GM12878 (cell line): ENCODE measurements at regions not wholly inside any gene's neighbourhood (a gene's known extent, or its start where the extent isn't known, plus 50 kb on each side); places are given as distances from the start of the nearest gene placed in this dataset.

Source experiments
- ATAC-seq: fragments of 200-7000 bp; cut with Tn5 transposase; 3 replicates; pipeline ENCODE4 v1.9.1; 2020; ENCODE audit warnings: mild to moderate bottlenecking, moderate library complexity
- BruUV-seq: library from RNA; stranded (reverse); fragments of 400-500 nt; replicated peaks from 2 replicates; lab custom pipeline; 2021; lab: Mats Ljungman, UMichigan
- CTCF ChIA-PET: fragments of 300-600 bp; sonication (Branson Sonifier 250); formaldehyde crosslinking; extraction: SDS; loops from one replicate; lab custom pipeline; 2021; ENCODE audit warnings: inconsistent platforms; lab: Yijun Ruan, JAX
- POLR2A ChIA-PET: fragments of 350-600 bp; formaldehyde crosslinking; extraction: SDS; loops from one replicate; lab custom pipeline; 2021; ENCODE audit warnings: inconsistent platforms; lab: Charles Lee
- RAD21 ChIA-PET: fragments of 300-600 bp; sonication (Branson Sonifier 250); formaldehyde crosslinking; loops from one replicate; lab custom pipeline; 2023; ENCODE audit warnings: antibody characterized with exemption; ENCODE audit not compliant: unreplicated experiment; lab: Charles Lee
- SMC1A ChIA-PET: fragments of 300-600 bp; sonication (Branson Sonifier 250); formaldehyde crosslinking; loops from one replicate; lab custom pipeline; 2023; ENCODE audit not compliant: unreplicated experiment, uncharacterized antibody; lab: Charles Lee
- DNase-seq: peaks from one replicate; pipeline ENCODE4 v3.0.0-alpha.2; 2011; ENCODE audit warnings: low read depth, low spot score
- FAIRE-seq: peaks from 3 replicates; lab custom pipeline; 2011; peaks lifted over from hg19 to GRCh38; lab: Jason Lieb, UNC
- H2AFZ ChIP-seq: 2 replicates; pipeline ENCODE4 v1.6.0; 2011; ENCODE audit warnings: low read depth, low read length, control low read depth; ENCODE audit not compliant: control insufficient read depth
- H3K27ac ChIP-seq: 2 replicates; pipeline ENCODE4 v1.5.1; 2011; ENCODE audit warnings: control low read depth; ENCODE audit not compliant: control insufficient read depth, insufficient read depth
- H3K27me3 ChIP-seq, 2 experiments: replicated peaks in 1 of 2; 2 replicates each; pipeline versions ENCODE4 v1.6.0 to v1.6.1; 2011; ENCODE audit warnings: low read length in 1 of 2; ENCODE audit not compliant: control insufficient read depth in 2 of 2, insufficient read depth in 2 of 2
- H3K36me3 ChIP-seq, 2 experiments: 2 replicates each; pipeline ENCODE4 v1.5.1; 2011; ENCODE audit warnings: low read length in 1 of 2; ENCODE audit not compliant: control insufficient read depth in 2 of 2, insufficient read depth in 2 of 2
- H3K4me1 ChIP-seq: 2 replicates; pipeline ENCODE4 v1.6.1; 2011; ENCODE audit warnings: mild to moderate bottlenecking, low read length, moderate library complexity, mixed read lengths; ENCODE audit not compliant: control insufficient read depth, insufficient read depth
- H3K4me2 ChIP-seq: 2 replicates; pipeline ENCODE4 v1.6.0; 2011; ENCODE audit warnings: control low read depth; ENCODE audit not compliant: control insufficient read depth, insufficient read depth
- H3K4me3 ChIP-seq: fragments of 200-600 bp; sonication (generic); 2 replicates; pipeline ENCODE4 v1.5.1; 2016
- H3K79me2 ChIP-seq: 2 replicates; pipeline ENCODE4 v1.6.0; 2011; ENCODE audit warnings: low read length; ENCODE audit not compliant: control insufficient read depth, insufficient read depth
- H3K9ac ChIP-seq: 2 replicates; pipeline ENCODE4 v1.8.0; 2011; ENCODE audit warnings: low read length, control low read depth, mixed read lengths; ENCODE audit not compliant: control insufficient read depth, insufficient read depth
- H3K9me3 ChIP-seq: replicated peaks from 3 replicates; pipeline ENCODE4 v1.5.1; 2011; ENCODE audit warnings: mild to moderate bottlenecking, low read length; ENCODE audit not compliant: control insufficient read depth, insufficient read depth
- H4K20me1 ChIP-seq: 2 replicates; pipeline ENCODE4 v1.6.0; 2011; ENCODE audit not compliant: control insufficient read depth, insufficient read depth
- ASH2L ChIP-seq: fragments of 300-600, 200-600 bp; sonication (generic); IDR thresholded peaks from 2 replicates; pipeline ENCODE4 v1.6.1; 2017; ENCODE audit warnings: low read depth, mild to moderate bottlenecking, borderline replicate concordance
- CHD2 ChIP-seq: IDR thresholded peaks from 2 replicates; pipeline ENCODE4 v1.6.1; 2011; ENCODE audit warnings: low read depth, low read length, improper control_type of control experiment, borderline replicate concordance
- CHD4 ChIP-seq: fragments of 200-600 bp; sonication (generic); IDR thresholded peaks from 2 replicates; pipeline ENCODE4 v1.6.1; 2016; ENCODE audit warnings: mild to moderate bottlenecking
- CTCF ChIP-seq, 3 experiments: IDR thresholded peaks in 2 of 3; conservative IDR thresholded peaks in 1 of 3; 2 replicates each; pipeline ENCODE4 v1.5.1; 2011; ENCODE audit warnings: low read depth in 3 of 3, low read length in 3 of 3, mild to moderate bottlenecking in 3 of 3, control low read depth in 2 of 3, moderate library complexity in 2 of 3, inconsistent platforms in 1 of 3, mixed read lengths in 1 of 3; ENCODE audit not compliant: control insufficient read depth in 2 of 3, insufficient read depth in 1 of 3; ENCODE audit errors: extremely low read depth in 1 of 3
- EED ChIP-seq: sonication (generic); IDR thresholded peaks from 2 replicates; pipeline ENCODE4 v1.6.1; 2016; ENCODE audit warnings: antibody characterized with exemption, low read depth
- FOXK2 ChIP-seq: fragments of 450-650 bp; IDR thresholded peaks from 2 replicates; pipeline ENCODE4 v1.6.1; 2017; ENCODE audit warnings: mild to moderate bottlenecking, moderate library complexity
- GATAD2B ChIP-seq: fragments of 450-650 bp; conservative IDR thresholded peaks from 2 replicates; pipeline ENCODE4 v1.6.1; 2017; ENCODE audit warnings: low read depth, mild to moderate bottlenecking, moderate library complexity
- IKZF2 ChIP-seq, 2 experiments: fragments of 450-650 bp; IDR thresholded peaks; 2 replicates each; pipeline ENCODE4 v1.6.1; 2017; ENCODE audit warnings: mild to moderate bottlenecking in 2 of 2, moderate library complexity in 2 of 2
- MAX ChIP-seq: IDR thresholded peaks from 2 replicates; pipeline ENCODE4 v1.6.1; 2012; ENCODE audit warnings: low read depth, low read length, improper control_type of control experiment
- MYC ChIP-seq: IDR thresholded peaks from 2 replicates; pipeline ENCODE4 v1.6.1; 2011; ENCODE audit warnings: mild to moderate bottlenecking, low read length, moderate library complexity, inconsistent platforms; ENCODE audit not compliant: insufficient read depth, insufficient replicate concordance, insufficient read length, severe bottlenecking
- POLR2A ChIP-seq: IDR thresholded peaks from 2 replicates; pipeline ENCODE4 v1.6.1; 2011; ENCODE audit warnings: low read depth, mild to moderate bottlenecking, low read length
- POU2F2 ChIP-seq: IDR thresholded peaks from 3 replicates; pipeline ENCODE4 v1.6.1; 2011; ENCODE audit warnings: low read depth, mild to moderate bottlenecking, low read length, borderline replicate concordance
- SPI1 ChIP-seq: IDR thresholded peaks from 2 replicates; pipeline ENCODE4 v1.6.1; 2011; ENCODE audit warnings: low read depth, mild to moderate bottlenecking, low read length, moderate library complexity, borderline replicate concordance; ENCODE audit not compliant: insufficient read depth
- ZBTB33 ChIP-seq: fragments of 450-650 bp; IDR thresholded peaks from 2 replicates; pipeline ENCODE4 v1.6.1; 2017; ENCODE audit warnings: mild to moderate bottlenecking
- WGBS: methylation state at CpG from one replicate; pipeline ENCODE4 v1.1.6; 2016; ENCODE audit warnings: low lambda C conversion rate; ENCODE audit not compliant: insufficient replicate concordance, insufficient coverage; ENCODE audit errors: missing lambda C conversion rate; 5-methylcytosine and 5-hydroxymethylcytosine counted together
- in situ Hi-C: fragments of 300-500 bp; cut with MboI; formaldehyde crosslinking; loops from 9 replicates; pipeline ENCODE4 v1.14.3; 2018; ENCODE audit warnings: mixed read lengths
- intact Hi-C: fragments of 100-400 bp; cut with micrococcal nuclease; formaldehyde crosslinking; loops from one replicate; pipeline ENCODE4 v1.14.2; 2022; ENCODE audit not compliant: unreplicated experiment

- TF ChIP-seq MAX (no peak), EED (no peak), MYC (no peak), SPI1 (no peak), IKZF2 (IDR thresholded peaks at IDR 0.05) (no peak), GATAD2B (no peak), CHD2 (no peak), POU2F2 (no peak), ASH2L (no peak), POLR2A (no peak), FOXK2 (no peak), ZBTB33 (no peak), CHD4 (no peak), CTCF (IDR thresholded peaks at IDR 0.05 in 2 of 3, conservative IDR thresholded peaks at IDR 0.05 in 1 of 3; ENCODE audit: control insufficient read depth in 2 of 3, extremely low read depth in 1 of 3, insufficient read depth in 1 of 3, low read depth in 3 of 3, low read length in 3 of 3) (no peak)
- Histone ChIP-seq H3K4me2 (no peak overlapping the region), H3K27ac (no peak overlapping the region), H3K9ac (no peak overlapping the region), H3K4me3 (no peak overlapping the region), H2AFZ (no peak overlapping the region), H3K9me3 (no peaks in the 10 kb centered on the region; the same call in 2 of the 3 replicates), H3K36me3 (no peaks in the 10 kb centered on the region), H4K20me1 (no peaks in the 10 kb centered on the region), H3K4me1 (peaks cover 4% of the 10 kb centered on the region; the same call in 1 of the 2 replicates), H3K79me2 (no peaks in the 10 kb centered on the region), H3K27me3 (no peaks in the 10 kb centered on the region)
- ATAC-seq (no peak), DNase-seq (no peak), FAIRE-seq (no peak)
- RAD21 ChIA-PET: no interaction called here
- in situ Hi-C loops: no loop called here
- intact Hi-C loops: no loop called here
- POLR2A ChIA-PET: no interaction called here
- BruUV-seq: no TSS peak
- SMC1A ChIA-PET: interaction anchor here (1.0 to 1.9 kb wide), 3 partner anchors 37 to 65 kb away, joined by 3 to 7 read pairs (median 5); no protein-coding TSS in a partner anchor
- CTCF ChIA-PET: interaction anchor here (0.6 to 0.7 kb wide), 2 partner anchors 22 to 1241 kb away, joined by 3 read pairs; no protein-coding TSS in a partner anchor
- WGBS: 0% methylated on average over 2 of the region's 2 CpGs
Observed at GRCh38 chr2:8123464-8123863, 558.4 kb upstream of the ID2 start.
